H1 (cell line): ENCODE measurements at regions not wholly inside any gene's neighbourhood (a gene's known extent, or its start where the extent isn't known, plus 50 kb on each side); places are given as distances from the start of the nearest gene placed in this dataset.

Source experiments
- CTCF ChIA-PET: fragments of 300-600 bp; sonication (Branson Sonifier 250); formaldehyde crosslinking; loops from one replicate; lab custom pipeline; 2021; ENCODE audit not compliant: partially characterized antibody; lab: Charles Lee
- POLR2A ChIA-PET: fragments of 300-600 bp; sonication (Branson Sonifier 250); formaldehyde crosslinking; loops from one replicate; lab custom pipeline; 2021; ENCODE audit warnings: inconsistent platforms; ENCODE audit not compliant: partially characterized antibody; lab: Charles Lee
- DNase-seq, 2 experiments: peaks; one replicate each; pipeline versions ENCODE4 v3.0.0 to v3.0.0-alpha.2; 2010 to 2022; ENCODE audit warnings: low spot score in 2 of 2, low read depth in 1 of 2, mixed read lengths in 1 of 2
- FAIRE-seq: peaks from 2 replicates; lab custom pipeline; 2011; peaks lifted over from hg19 to GRCh38; lab: Jason Lieb, UNC
- H2AFZ ChIP-seq: 2 replicates; pipeline ENCODE4 v1.8.1; 2012; ENCODE audit warnings: low read length, inconsistent platforms
- H2AK5ac ChIP-seq: 2 replicates; pipeline ENCODE4 v1.6.1; 2013; ENCODE audit warnings: low read depth, low read length
- H2BK120ac ChIP-seq: replicated peaks from 2 replicates; pipeline ENCODE3; 2013; ENCODE audit warnings: low read depth, low read length, inconsistent platforms
- H2BK12ac ChIP-seq: 2 replicates; pipeline ENCODE4 v1.6.1; 2013; ENCODE audit warnings: low read depth, low read length
- H2BK15ac ChIP-seq: 2 replicates; pipeline ENCODE4 v1.6.1; 2013; ENCODE audit warnings: low read length
- H2BK20ac ChIP-seq: 2 replicates; pipeline ENCODE4 v1.6.1; 2013; ENCODE audit warnings: low read length
- H2BK5ac ChIP-seq: 2 replicates; pipeline ENCODE4 v1.6.1; 2013; ENCODE audit warnings: low read depth, low read length
- H3K14ac ChIP-seq: 2 replicates; pipeline ENCODE4 v1.6.1; 2013; ENCODE audit warnings: inconsistent platforms; ENCODE audit not compliant: insufficient read length
- H3K18ac ChIP-seq: 2 replicates; pipeline ENCODE4 v1.6.1; 2013; ENCODE audit warnings: low read length; ENCODE audit errors: extremely low read depth
- H3K23ac ChIP-seq: 2 replicates; pipeline ENCODE4 v1.6.1; 2013; ENCODE audit warnings: inconsistent platforms; ENCODE audit not compliant: insufficient read length
- H3K23me2 ChIP-seq: 2 replicates; pipeline ENCODE4 v1.6.1; 2013; ENCODE audit warnings: low read depth, low read length
- H3K27ac ChIP-seq: 2 replicates; pipeline ENCODE4 v1.6.1; 2011; ENCODE audit warnings: low read depth, low read length, inconsistent platforms
- H3K27me3 ChIP-seq, 4 experiments: replicated peaks in 1 of 4; 1 replicate in 1 of 4; 2 replicates in 3 of 4; pipeline versions ENCODE4 v1.6.1 to v1.8.1; 2011 to 2013; ENCODE audit warnings: low read length in 3 of 4, mild to moderate bottlenecking in 3 of 4, inconsistent platforms in 2 of 4, mixed read lengths in 2 of 4, moderate library complexity in 1 of 4; ENCODE audit not compliant: control insufficient read depth in 3 of 4, insufficient read depth in 3 of 4; ENCODE audit errors: extremely low read depth in 1 of 4
- H3K36me3 ChIP-seq, 4 experiments: 2 replicates each; pipeline versions ENCODE4 v1.6.1 to v1.8.1; 2011 to 2013; ENCODE audit warnings: mild to moderate bottlenecking in 4 of 4, low read length in 3 of 4, moderate library complexity in 2 of 4, control low read depth in 1 of 4, inconsistent platforms in 1 of 4; ENCODE audit not compliant: insufficient read depth in 4 of 4, control insufficient read depth in 2 of 4
- H3K4ac ChIP-seq: replicated peaks from 2 replicates; pipeline ENCODE3; 2013; ENCODE audit warnings: low read length, low read depth, mixed read lengths, inconsistent platforms; ENCODE audit not compliant: insufficient read length
- H3K4me1 ChIP-seq, 4 experiments: replicated peaks in 1 of 4; 1 replicate in 1 of 4; 2 replicates in 3 of 4; pipeline versions ENCODE4 v1.6.1 to v1.8.1; 2011 to 2013; ENCODE audit warnings: low read length in 3 of 4, inconsistent platforms in 2 of 4, mixed read lengths in 1 of 4; ENCODE audit not compliant: insufficient read depth in 4 of 4, control insufficient read depth in 3 of 4
- H3K4me2 ChIP-seq, 2 experiments: 2 replicates each; pipeline versions ENCODE4 v1.6.1 to v1.8.1; 2011 to 2013; ENCODE audit warnings: low read depth in 2 of 2, low read length in 2 of 2, control low read depth in 1 of 2, inconsistent platforms in 1 of 2, mild to moderate bottlenecking in 1 of 2; ENCODE audit not compliant: insufficient read depth in 1 of 2
- H3K4me3 ChIP-seq, 4 experiments: fragments of 200-600, 300-600 bp in 1 of 4; sonication (generic), shearing (Covaris generic), sonication (Bioruptor Twin) in 1 of 4; 2 replicates each; pipeline versions ENCODE4 v1.5.1 to v1.8.1; 2011 to 2016; ENCODE audit warnings: low read length in 4 of 4, low read depth in 3 of 4, control low read depth in 2 of 4, inconsistent platforms in 2 of 4, mild to moderate bottlenecking in 2 of 4, mixed read lengths in 1 of 4, moderate library complexity in 1 of 4; ENCODE audit not compliant: insufficient read depth in 2 of 4; ENCODE audit errors: extremely low read depth in 1 of 4
- H3K56ac ChIP-seq: replicated peaks from 2 replicates; pipeline ENCODE3; 2013; ENCODE audit warnings: low read depth, mild to moderate bottlenecking, mixed read lengths, low read length, inconsistent platforms; ENCODE audit not compliant: insufficient read length
- H3K79me1 ChIP-seq: 2 replicates; pipeline ENCODE4 v1.6.1; 2013; ENCODE audit warnings: low read depth, low read length, control low read depth
- H3K79me2 ChIP-seq, 2 experiments: 2 replicates each; pipeline versions ENCODE4 v1.6.1 to v1.8.1; 2012 to 2013; ENCODE audit warnings: low read length in 2 of 2, mild to moderate bottlenecking in 2 of 2, inconsistent platforms in 1 of 2; ENCODE audit not compliant: insufficient read depth in 2 of 2, control insufficient read depth in 1 of 2
- H3K9ac ChIP-seq, 4 experiments: replicated peaks in 1 of 4; 1 replicate in 1 of 4; 2 replicates in 3 of 4; pipeline versions ENCODE4 v1.6.1 to v1.8.1; 2011 to 2013; ENCODE audit warnings: low read depth in 3 of 4, low read length in 3 of 4, control low read depth in 2 of 4, mild to moderate bottlenecking in 2 of 4, moderate library complexity in 2 of 4, inconsistent platforms in 1 of 4; ENCODE audit errors: extremely low read depth in 1 of 4
- H3K9me3 ChIP-seq, 2 experiments: 2 replicates each; pipeline versions ENCODE4 v1.6.1 to v1.8.1; 2012 to 2013; ENCODE audit warnings: mild to moderate bottlenecking in 2 of 2, moderate library complexity in 2 of 2, control low read depth in 1 of 2, inconsistent platforms in 1 of 2, low read depth in 1 of 2, low read length in 1 of 2, mixed read lengths in 1 of 2; ENCODE audit not compliant: insufficient read depth in 2 of 2
- H4K20me1 ChIP-seq, 2 experiments: replicated peaks in 1 of 2; 2 replicates each; pipeline versions ENCODE3 to v1.8.1; 2011 to 2013; ENCODE audit warnings: inconsistent platforms in 2 of 2, low read length in 2 of 2, mild to moderate bottlenecking in 1 of 2; ENCODE audit not compliant: insufficient read depth in 2 of 2, control insufficient read depth in 1 of 2
- H4K5ac ChIP-seq: 2 replicates; pipeline ENCODE4 v1.6.1; 2013; ENCODE audit warnings: low read length, low read depth, mixed read lengths, inconsistent platforms; ENCODE audit not compliant: insufficient read length
- H4K8ac ChIP-seq: 2 replicates; pipeline ENCODE4 v1.8.0; 2013; ENCODE audit warnings: mild to moderate bottlenecking, moderate library complexity, low read length, inconsistent platforms; ENCODE audit not compliant: insufficient read depth; ENCODE audit errors: extremely low read depth
- H4K91ac ChIP-seq: replicated peaks from 2 replicates; pipeline ENCODE3; 2013; ENCODE audit warnings: low read length, mixed read lengths, inconsistent platforms; ENCODE audit not compliant: insufficient read length
- SAP30 ChIP-seq: fragments of 300-600 bp; sonication (generic); IDR thresholded peaks from 2 replicates; pipeline ENCODE4 v1.7.1; 2012; ENCODE audit warnings: low read length, moderate library complexity, mild to moderate bottlenecking, inconsistent platforms; ENCODE audit not compliant: insufficient read depth, insufficient replicate concordance
- SIRT6 ChIP-seq: IDR thresholded peaks from one replicate; pipeline ENCODE4 v1.7.1; 2012; ENCODE audit warnings: low read length, inconsistent platforms
- WGBS, 2 experiments: shearing (Covaris generic) in 1 of 2; methylation state at CpG; one replicate each; pipeline versions ENCODE4 v1.1.6 to v1.1.7; 2013 to 2015; ENCODE audit warnings: low lambda C conversion rate in 2 of 2, mixed read lengths in 2 of 2, inconsistent platforms in 1 of 2, low coverage in 1 of 2, missing lambda C conversion rate in 1 of 2; ENCODE audit not compliant: insufficient replicate concordance in 2 of 2, insufficient coverage in 1 of 2, insufficient read length in 1 of 2; ENCODE audit errors: extremely low coverage in 1 of 2, missing lambda C conversion rate in 1 of 2; 5-methylcytosine and 5-hydroxymethylcytosine counted together

DNA sequence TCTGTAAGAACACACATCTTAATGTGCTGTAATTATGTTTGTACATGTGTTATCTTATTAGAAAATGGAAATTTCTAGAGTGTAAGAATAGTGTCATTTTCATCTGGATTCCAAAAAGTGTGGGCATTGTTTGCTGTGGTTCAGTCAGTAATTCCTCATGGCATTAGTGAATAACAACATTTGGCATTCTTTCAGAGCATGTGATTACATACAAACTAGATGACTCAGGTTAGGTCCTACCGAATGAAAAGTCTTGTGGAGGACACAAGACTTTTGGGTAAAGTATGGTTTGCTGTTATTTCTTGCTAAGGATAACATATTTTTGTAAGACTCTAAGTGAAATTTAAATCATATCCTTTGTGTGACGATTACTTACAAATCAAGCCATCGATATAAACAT lies 593.1 kb upstream of the NRXN1 start:
- no peak overlapping the region for H2BK5ac ChIP-seq
- H4K8ac ChIP-seq = no peak overlapping the region
- no peaks in the 10 kb centered on the region for H3K79me2 ChIP-seq
- FAIRE-seq (no peak), DNase-seq (no peak)
- H2BK20ac ChIP-seq = no peak overlapping the region
- no peak overlapping the region for H2AFZ ChIP-seq
- H4K20me1 ChIP-seq = no peaks in the 10 kb centered on the region
- H3K23ac ChIP-seq = no peak overlapping the region
- no peak overlapping the region for H4K91ac ChIP-seq
- H2BK15ac ChIP-seq = no peak overlapping the region
- H3K23me2 ChIP-seq = no peaks in the 10 kb centered on the region
- no peak overlapping the region for H3K14ac ChIP-seq
- no peak overlapping the region for H2BK120ac ChIP-seq
- no peak overlapping the region for H3K18ac ChIP-seq
- CTCF ChIA-PET = no interaction called here
- no peak overlapping the region for H3K4me2 ChIP-seq
- no peaks in the 10 kb centered on the region for H3K4me1 ChIP-seq
- H3K4me3 ChIP-seq = no peak overlapping the region
- H3K36me3 ChIP-seq = no peaks in the 10 kb centered on the region
- no peak overlapping the region for H3K56ac ChIP-seq
- H3K9ac ChIP-seq = no peak overlapping the region
- 0 out of 4 replicates have a peak, but pooled peaks cover 0 to 6% of the 10 kb centered on the region in 2 experiments for H3K9me3 ChIP-seq
- H2BK12ac ChIP-seq = no peak overlapping the region
- H3K27ac ChIP-seq = no peak overlapping the region
- TF ChIP-seq SAP30 (no peak), SIRT6 (no peak)
- TF ChIP-seq, all 59 proteins: peak for 0
- 95% methylated on average over 3 of the region's 3 CpGs; no CpG with 5 or more reads in 1 of the 2 experiments for WGBS, 2 experiments
- Histone ChIP-seq H4K5ac (no peak overlapping the region), H3K4ac (no peak overlapping the region), H3K79me1 (no peaks in the 10 kb centered on the region), H3K27me3 (no peaks in the 10 kb centered on the region), H2AK5ac (no peak overlapping the region)
- POLR2A ChIA-PET = no interaction called here
